ENCODE measurements at regions not wholly inside any gene's neighbourhood (a gene's known extent, or its start where the extent isn't known, plus 50 kb on each side); places are given as distances from the start of the nearest gene placed in this dataset.
A peak's percentile ranks its signal among the peaks of the same experiment; 100 is the strongest.

- CTCF ChIA-PET, result interaction anchor here (0.6 to 0.7 kb wide), 2 partner anchors 9 to 19 kb away, joined by 3 read pairs; no protein-coding TSS in a partner anchor
- H3K27ac Mint-ChIP-seq (ENCODE audit: unreplicated experiment), result no peak overlapping the region
- no peaks in the 10 kb centered on the region for H3K9me3 Mint-ChIP-seq (ENCODE audit: low read depth, unreplicated experiment)
- H3K27me3 Mint-ChIP-seq (ENCODE audit: unreplicated experiment), result peaks cover 100% of the 10 kb centered on the region
- no peaks in the 10 kb centered on the region for H3K4me1 Mint-ChIP-seq (ENCODE audit: low read depth, unreplicated experiment)
- BruUV-seq (replicated peaks), result no TSS peak
- H3K36me3 Mint-ChIP-seq (ENCODE audit: insufficient read depth, unreplicated experiment), result no peaks in the 10 kb centered on the region
- intact Hi-C loops (cut with micrococcal nuclease; ENCODE audit: unreplicated experiment), result no loop called here
- H3K4me3 Mint-ChIP-seq (ENCODE audit: low read depth, unreplicated experiment), result no peak overlapping the region
- TF ChIP-seq CTCF (IDR thresholded peaks at IDR 0.05; ENCODE audit: unreplicated experiment), result no peak
- peak; percentile 4 for DNase-seq
Measured at GRCh38 chr11:45590743-45591142, 74.7 kb downstream of the CHST1 start.

GRCh38 chr11:45585205-45585604 is 80.2 kb downstream of the CHST1 start:
- CTCF ChIA-PET, result no interaction called here
- TF ChIP-seq CTCF (IDR thresholded peaks at IDR 0.05; ENCODE audit: unreplicated experiment), result no peak
- Mint-ChIP-seq H3K36me3 (ENCODE audit: insufficient read depth, unreplicated experiment) (no peaks in the 10 kb centered on the region), H3K9me3 (ENCODE audit: low read depth, unreplicated experiment) (no peaks in the 10 kb centered on the region), H3K4me1 (ENCODE audit: low read depth, unreplicated experiment) (no peaks in the 10 kb centered on the region), H3K4me3 (ENCODE audit: low read depth, unreplicated experiment) (no peak overlapping the region), H3K27ac (ENCODE audit: unreplicated experiment) (no peak overlapping the region), H3K27me3 (ENCODE audit: unreplicated experiment) (peaks cover 100% of the 10 kb centered on the region)
- intact Hi-C loops (cut with micrococcal nuclease; ENCODE audit: unreplicated experiment), result no loop called here
- no TSS peak for BruUV-seq (replicated peaks)
- DNase-seq, result no peak

- intact Hi-C loops (cut with micrococcal nuclease; ENCODE audit: unreplicated experiment), result no loop called here
- peaks cover 100% of the 10 kb centered on the region for H3K27me3 Mint-ChIP-seq (ENCODE audit: unreplicated experiment)
- DNase-seq, result no peak
- H3K9me3 Mint-ChIP-seq (ENCODE audit: low read depth, unreplicated experiment), result no peaks in the 10 kb centered on the region
- no peak overlapping the region for H3K27ac Mint-ChIP-seq (ENCODE audit: unreplicated experiment)
- no peaks in the 10 kb centered on the region for H3K36me3 Mint-ChIP-seq (ENCODE audit: insufficient read depth, unreplicated experiment)
- BruUV-seq (replicated peaks), result no TSS peak
- no peak overlapping the region for H3K4me3 Mint-ChIP-seq (ENCODE audit: low read depth, unreplicated experiment)
- TF ChIP-seq CTCF (IDR thresholded peaks at IDR 0.05; ENCODE audit: unreplicated experiment), result no peak
- H3K4me1 Mint-ChIP-seq (ENCODE audit: low read depth, unreplicated experiment), result no peaks in the 10 kb centered on the region
- CTCF ChIA-PET, result no interaction called here
Measured at GRCh38 chr11:45583981-45584566, 81.3 kb downstream of the CHST1 start.

GRCh38 chr11:45580399-45580798 is 85.0 kb downstream of the CHST1 start:
- Mint-ChIP-seq H3K27ac (ENCODE audit: unreplicated experiment) (no peak overlapping the region), H3K36me3 (ENCODE audit: insufficient read depth, unreplicated experiment) (no peaks in the 10 kb centered on the region), H3K27me3 (ENCODE audit: unreplicated experiment) (peaks cover 95% of the 10 kb centered on the region), H3K9me3 (ENCODE audit: low read depth, unreplicated experiment) (no peaks in the 10 kb centered on the region), H3K4me3 (ENCODE audit: low read depth, unreplicated experiment) (no peak overlapping the region), H3K4me1 (ENCODE audit: low read depth, unreplicated experiment) (no peaks in the 10 kb centered on the region)
- intact Hi-C loops (cut with micrococcal nuclease; ENCODE audit: unreplicated experiment), result no loop called here
- BruUV-seq (replicated peaks), result no TSS peak
- peak; percentile 28 for DNase-seq
- no peak for TF ChIP-seq CTCF (IDR thresholded peaks at IDR 0.05; ENCODE audit: unreplicated experiment)
- CTCF ChIA-PET, result no interaction called here

Data from Calu3 (cell line).